Fibroblast of lung (primary cell): ENCODE measurements at regions not wholly inside any gene's neighbourhood (a gene's known extent, or its start where the extent isn't known, plus 50 kb on each side); places are given as distances from the start of the nearest gene placed in this dataset.

Experiments used
- CTCF ChIP-seq, 2 donors: IDR thresholded peaks in 1 of 2; conservative IDR thresholded peaks in 1 of 2; 1 replicate in 1 of 2; 2 replicates in 1 of 2; pipeline ENCODE4 v1.5.1; 2011 to 2012; ENCODE audit warnings: low read length in 2 of 2, control low read depth in 1 of 2, inconsistent platforms in 1 of 2, low read depth in 1 of 2, mild to moderate bottlenecking in 1 of 2
- EZH2 ChIP-seq: IDR thresholded peaks from 2 replicates; pipeline ENCODE4 v1.5.1; 2012; ENCODE audit warnings: low read length, control low read depth, mild to moderate bottlenecking; ENCODE audit errors: missing control alignments

GRCh38 chr17:55652825-55653224 is 69.8 kb downstream of the TMEM100 start:
- TF ChIP-seq CTCF (conservative IDR thresholded peaks at IDR 0.05 in 1 of 2, IDR thresholded peaks at IDR 0.05 in 1 of 2; ENCODE audit: low read depth in 1 of 2, low read length in 2 of 2) = no peak
- no peak for TF ChIP-seq EZH2
